Stomach (tissue), 4 donors: ENCODE measurements at regions not wholly inside any gene's neighbourhood (a gene's known extent, or its start where the extent isn't known, plus 50 kb on each side); places are given as distances from the start of the nearest gene placed in this dataset.

Experiments used
- EP300 ChIP-seq: sonication (generic); formaldehyde crosslinking; IDR thresholded peaks from one replicate; pipeline ENCODE4 v1.6.1; 2017; ENCODE audit warnings: antibody characterized with exemption
- POLR2A ChIP-seq, 4 donors: fragments of 450-650 bp; IDR thresholded peaks; one replicate each; pipeline ENCODE4 v1.6.1; 2016; ENCODE audit warnings: antibody characterized with exemption in 4 of 4, control low read depth in 2 of 4, mild to moderate bottlenecking in 1 of 4, moderate library complexity in 1 of 4
- POLR2AphosphoS5 ChIP-seq, 3 donors: sonication (generic); formaldehyde crosslinking; IDR thresholded peaks; one replicate each; pipeline ENCODE4 v1.6.1; 2016; ENCODE audit warnings: antibody characterized with exemption in 3 of 3
- TF ChIP-seq, protein P1 (sequence below), 7 experiments: fragments of 450-650 bp in 4 of 7; fragments of 200-600 bp in 3 of 7; sonication (generic) in 3 of 7; IDR thresholded peaks; one replicate each; pipeline ENCODE4 v1.5.1; 2016 to 2019; ENCODE audit warnings: antibody characterized with exemption in 7 of 7, control low read depth in 2 of 7, mild to moderate bottlenecking in 1 of 7

GRCh38 chr12:58761308-58761707 lies 159.0 kb downstream of the LRIG3 start:
- TF ChIP-seq POLR2AphosphoS5 (IDR thresholded peaks at IDR 0.05) (no peak), POLR2A (IDR thresholded peaks at IDR 0.05) (no peak), EP300 (no peak)
- TF ChIP-seq, protein P1, sequence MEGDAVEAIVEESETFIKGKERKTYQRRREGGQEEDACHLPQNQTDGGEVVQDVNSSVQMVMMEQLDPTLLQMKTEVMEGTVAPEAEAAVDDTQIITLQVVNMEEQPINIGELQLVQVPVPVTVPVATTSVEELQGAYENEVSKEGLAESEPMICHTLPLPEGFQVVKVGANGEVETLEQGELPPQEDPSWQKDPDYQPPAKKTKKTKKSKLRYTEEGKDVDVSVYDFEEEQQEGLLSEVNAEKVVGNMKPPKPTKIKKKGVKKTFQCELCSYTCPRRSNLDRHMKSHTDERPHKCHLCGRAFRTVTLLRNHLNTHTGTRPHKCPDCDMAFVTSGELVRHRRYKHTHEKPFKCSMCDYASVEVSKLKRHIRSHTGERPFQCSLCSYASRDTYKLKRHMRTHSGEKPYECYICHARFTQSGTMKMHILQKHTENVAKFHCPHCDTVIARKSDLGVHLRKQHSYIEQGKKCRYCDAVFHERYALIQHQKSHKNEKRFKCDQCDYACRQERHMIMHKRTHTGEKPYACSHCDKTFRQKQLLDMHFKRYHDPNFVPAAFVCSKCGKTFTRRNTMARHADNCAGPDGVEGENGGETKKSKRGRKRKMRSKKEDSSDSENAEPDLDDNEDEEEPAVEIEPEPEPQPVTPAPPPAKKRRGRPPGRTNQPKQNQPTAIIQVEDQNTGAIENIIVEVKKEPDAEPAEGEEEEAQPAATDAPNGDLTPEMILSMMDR (IDR thresholded peaks at IDR 0.05) = no peak
